Hepatic stellate cell (primary cell): ENCODE measurements at regions not wholly inside any gene's neighbourhood (a gene's known extent, or its start where the extent isn't known, plus 50 kb on each side); places are given as distances from the start of the nearest gene placed in this dataset.
"Not testable (repeated sequence)": the region's sequence is repeated elsewhere in the genome, so short reads cannot be mapped to it uniquely, and the experiment has no call there.

Source experiments
- DNase-seq: peaks from one replicate; pipeline ENCODE4 v3.0.0; 2011; ENCODE audit warnings: low spot score

DNA sequence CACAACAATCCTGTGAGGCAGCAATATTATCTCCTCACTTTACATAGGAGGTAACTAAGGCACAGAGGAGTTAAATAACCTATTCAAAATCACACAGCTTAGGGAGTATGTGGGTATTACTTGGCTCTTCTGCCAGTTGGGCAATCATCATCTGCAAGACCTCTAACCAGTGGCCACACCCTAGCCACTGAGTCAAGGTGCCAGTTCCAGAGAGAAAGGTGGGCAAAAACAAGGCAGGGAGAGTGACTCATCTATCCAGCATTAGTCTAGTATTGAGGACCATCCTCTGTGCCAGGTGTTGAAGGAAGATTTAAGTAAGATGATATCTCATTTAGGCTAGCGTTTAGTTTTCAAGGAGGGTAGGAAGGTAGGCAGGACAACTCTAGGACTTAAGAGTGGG is 113.9 kb upstream of the EOLA2 start:
- DNase-seq, result no peak

DNA sequence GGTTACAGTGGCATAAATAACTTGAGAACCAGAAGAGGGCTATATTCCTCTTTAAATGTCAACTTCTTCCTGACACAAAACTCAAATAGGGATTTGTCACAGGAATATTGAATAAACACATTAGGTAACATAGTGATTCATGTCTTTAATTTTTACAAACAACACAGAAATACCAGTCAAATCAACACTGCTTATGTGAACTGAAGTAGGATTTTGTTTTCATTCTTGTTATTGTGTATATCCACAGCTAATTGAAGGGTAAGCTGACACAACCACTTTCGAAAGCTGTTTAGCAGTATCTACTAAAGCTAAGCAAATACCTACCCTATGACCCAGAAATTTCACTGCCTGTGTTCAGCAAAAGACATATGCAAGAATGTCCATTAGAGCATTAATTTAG is 120.4 kb upstream of the EOLA2 start:
- DNase-seq, result no peak

DNA sequence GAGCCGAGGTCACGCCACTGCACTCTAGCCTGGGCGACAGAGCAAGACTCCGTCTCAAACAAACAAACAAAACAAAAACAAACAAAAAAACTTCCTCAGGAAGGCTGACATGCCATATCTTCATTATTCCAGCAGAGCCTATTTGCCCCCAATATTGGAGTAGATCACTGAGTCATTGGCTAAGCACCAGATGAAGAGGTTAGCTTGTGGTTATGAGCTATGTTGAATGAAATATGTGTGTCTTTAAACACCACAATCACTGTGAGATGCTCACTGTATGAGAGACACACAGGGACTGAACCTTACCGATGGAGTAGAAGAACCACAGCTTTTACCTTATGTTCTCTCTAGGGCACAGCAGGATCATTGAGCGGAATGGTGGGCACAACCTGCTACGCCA is 122.1 kb upstream of the EOLA2 start:
- peak; percentile 9 for DNase-seq

DNA sequence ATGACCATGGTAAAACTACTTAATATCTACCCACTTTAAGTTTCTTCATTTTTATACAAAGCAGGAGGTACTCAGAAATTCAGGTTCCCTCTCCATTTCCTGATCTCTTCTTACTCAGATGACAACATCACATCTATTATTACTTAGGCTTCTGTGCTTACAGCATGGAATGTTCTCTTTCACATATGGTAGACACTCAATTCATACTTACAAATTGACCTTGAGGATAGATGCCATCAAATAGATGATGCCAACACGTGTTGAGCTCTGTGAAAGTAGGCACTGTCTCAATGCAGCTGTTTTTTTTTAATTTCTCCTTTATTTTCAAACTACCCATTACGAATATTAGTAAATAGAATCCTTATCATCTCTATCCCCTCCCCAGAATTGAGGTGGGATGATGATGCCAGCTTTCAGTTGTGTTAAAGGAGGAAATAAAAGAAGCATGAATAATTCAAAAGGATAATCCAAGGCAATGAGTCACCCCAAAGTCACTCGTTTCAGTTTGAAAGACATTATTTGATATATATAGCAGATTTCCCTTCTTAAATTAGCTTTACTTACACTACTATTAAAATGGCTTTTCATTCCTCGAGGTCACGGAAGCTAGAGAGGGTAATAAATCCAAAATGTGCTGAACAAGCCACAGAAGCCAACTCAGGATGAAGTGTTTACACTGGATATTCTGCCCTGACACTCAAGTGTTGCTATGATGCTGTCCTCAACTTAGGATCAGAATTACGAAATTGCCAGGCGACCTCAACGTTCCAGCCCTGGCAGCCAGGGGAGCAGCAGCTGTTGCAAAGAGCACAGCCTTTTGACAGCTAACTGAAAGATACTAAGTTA is 124.2 kb upstream of the EOLA2 start:
- no peak for DNase-seq

DNA sequence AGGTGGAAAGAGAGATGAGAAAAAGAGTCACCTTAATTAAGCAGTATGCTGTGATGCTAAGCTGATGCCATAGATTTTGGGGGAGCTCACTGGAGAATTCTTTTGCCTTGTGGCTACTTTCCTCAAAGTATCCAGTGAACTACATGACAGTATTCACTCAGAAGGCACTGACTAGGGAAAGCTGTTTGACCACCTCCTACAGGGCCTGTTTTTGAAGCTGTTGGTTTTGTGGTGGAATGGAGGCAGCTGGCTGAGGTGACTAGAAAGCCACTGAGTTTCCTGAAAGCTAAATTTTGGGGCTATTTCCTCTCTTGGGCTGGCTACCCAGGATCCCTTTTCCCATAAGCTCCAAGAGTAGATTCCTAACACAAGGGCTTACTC is 124.8 kb upstream of the EOLA2 start:
- no peak for DNase-seq

DNA sequence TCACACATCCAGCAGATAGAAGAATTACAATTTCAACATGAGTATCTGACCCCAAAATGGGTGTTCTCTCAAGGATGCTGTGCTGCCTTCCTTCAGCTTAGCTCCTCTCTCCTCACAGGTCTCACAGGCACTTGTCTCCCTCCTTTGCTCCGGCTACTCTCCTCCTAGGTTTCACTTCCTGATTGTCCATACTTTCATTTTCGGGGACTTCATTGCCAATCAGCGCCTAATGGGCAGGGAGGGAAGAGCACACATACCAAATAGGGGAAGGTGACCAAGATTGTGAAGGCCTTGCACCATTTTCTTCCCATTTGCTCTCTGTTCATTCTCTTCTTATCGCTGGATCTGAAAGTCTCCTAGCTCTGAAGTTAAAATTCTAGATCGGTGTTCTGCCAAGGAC is 125.4 kb upstream of the EOLA2 start:
- DNase-seq, result no peak

DNA sequence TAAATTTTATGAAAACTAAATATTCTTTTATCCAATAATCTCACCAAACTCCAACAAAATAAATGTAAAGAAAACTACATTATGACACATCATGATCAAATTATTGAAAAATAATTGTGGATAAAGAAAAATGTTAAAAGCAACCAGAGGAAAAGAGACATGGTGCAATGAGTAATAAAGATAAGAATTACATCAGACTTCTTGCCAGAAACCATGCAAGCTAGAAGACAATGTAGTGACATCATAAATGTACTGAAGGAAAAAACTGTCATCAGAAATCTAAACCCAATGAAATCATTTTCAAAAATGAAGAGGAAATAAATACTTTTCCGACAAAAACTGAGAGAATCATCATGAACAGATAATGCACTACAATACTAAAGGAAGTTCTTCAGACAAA is 135.9 kb upstream of the EOLA2 start:
- no peak for DNase-seq

DNA sequence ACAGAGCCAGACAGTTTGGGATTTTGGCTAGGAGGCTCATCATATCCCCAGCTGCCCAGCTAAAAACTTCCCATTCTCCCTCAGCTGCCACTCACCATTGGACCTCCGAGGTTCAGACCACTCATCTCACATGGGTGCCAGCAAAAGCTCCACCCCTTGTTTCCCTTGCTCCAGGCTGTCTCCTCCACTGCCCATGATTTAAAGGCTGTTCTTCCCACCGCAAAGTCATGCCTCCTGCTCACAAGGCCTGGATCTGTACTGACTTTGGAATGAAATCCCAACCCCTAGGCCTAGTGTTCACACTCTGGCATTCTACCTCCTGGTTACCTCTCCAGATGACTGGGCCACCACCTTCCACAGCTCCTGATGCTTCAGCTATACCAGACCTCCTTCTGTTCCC is 142.2 kb upstream of the EOLA2 start:
- no peak for DNase-seq

DNA sequence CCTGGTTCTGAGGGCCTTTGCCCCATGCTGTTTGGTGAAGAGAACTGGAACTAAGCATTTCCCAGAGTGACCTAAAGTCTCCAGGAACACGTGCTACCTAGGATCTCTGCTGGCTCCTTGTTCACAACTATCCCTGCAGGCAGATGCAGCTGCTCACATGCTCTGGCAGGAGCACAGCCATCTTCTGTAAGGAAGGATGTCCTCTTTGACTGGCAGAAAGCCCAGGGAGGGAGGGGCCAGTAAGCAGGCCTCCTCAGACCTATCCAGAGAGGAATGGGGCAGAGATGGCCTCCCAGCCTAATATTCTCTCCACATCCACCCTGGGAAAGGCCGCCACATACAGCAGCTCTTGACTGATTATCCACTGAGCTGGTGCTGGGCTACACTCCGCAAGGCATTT is 142.8 kb upstream of the EOLA2 start:
- no peak for DNase-seq

DNA sequence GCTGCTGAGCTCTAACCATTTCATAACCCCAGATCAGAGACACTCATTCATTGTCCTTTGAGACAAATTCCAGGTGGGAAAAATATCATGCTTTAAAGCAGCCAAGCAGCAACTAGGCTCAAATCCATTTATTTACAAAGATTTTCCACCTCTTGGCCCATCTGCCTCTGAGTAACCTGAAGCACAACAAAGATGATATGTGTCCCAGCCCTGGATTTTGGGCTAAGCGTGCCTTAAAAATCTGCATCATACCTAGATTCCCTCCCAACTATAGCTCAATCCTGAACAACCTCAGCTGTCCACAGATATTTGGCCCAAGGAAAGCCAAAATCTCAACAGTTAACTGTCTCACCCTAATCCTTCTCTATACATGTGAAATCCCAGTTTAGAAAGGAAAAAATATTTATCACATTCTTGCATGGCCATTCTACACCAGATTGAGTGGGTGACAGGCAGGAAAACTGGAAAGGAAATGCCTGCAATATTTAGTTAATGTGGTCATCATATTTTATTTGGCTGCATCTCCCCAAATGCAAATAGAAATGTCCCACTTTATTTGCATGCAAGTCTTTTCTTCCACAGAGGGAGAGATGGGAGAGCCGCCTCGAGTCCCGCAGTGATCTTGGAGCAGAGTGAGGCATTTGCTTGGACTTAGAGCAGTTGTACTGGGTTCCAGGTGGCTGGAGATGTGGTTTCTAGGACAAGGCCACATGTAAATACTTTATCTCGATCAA is 146.4 kb upstream of the EOLA2 start:
- DNase-seq, result peak; percentile 23

DNA sequence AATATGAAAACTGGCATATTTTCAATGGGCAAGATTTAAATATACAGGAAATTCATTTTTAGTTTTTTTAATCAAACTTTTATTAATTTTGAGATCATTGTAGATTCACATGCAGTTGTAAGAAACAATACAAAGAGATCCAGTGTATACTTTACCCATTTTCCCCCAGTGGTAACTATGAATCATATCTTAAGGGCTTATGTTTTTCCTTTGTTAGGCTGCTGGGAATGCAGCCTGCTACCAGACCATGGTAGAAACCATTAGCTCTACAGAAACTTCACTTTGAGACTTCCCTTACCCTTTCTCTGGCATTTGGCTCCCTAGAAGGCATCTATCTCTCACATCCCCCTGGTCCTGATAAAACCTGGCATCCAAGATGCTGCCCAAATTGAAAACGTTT is 147.6 kb upstream of the EOLA2 start:
- no peak for DNase-seq

DNA sequence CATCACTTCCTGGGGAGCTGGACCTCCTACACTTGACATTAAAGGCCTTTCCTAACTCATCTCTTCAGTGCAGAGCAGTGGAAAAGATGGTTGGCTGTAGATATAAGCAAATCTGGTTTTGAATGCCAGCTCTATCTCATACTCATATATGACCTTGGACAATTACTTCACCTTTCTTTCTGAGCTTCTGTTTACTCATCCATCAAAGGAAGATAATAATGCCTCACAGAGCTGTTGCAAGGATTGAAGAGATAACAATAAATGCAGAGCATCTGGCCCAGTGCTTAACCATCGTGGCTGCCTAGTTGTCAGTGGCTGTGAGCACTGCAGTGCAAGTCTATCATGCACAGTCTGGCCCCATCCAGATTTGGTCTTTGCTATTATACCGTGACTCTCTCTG is 148.1 kb upstream of the EOLA2 start:
- DNase-seq, result no peak

DNA sequence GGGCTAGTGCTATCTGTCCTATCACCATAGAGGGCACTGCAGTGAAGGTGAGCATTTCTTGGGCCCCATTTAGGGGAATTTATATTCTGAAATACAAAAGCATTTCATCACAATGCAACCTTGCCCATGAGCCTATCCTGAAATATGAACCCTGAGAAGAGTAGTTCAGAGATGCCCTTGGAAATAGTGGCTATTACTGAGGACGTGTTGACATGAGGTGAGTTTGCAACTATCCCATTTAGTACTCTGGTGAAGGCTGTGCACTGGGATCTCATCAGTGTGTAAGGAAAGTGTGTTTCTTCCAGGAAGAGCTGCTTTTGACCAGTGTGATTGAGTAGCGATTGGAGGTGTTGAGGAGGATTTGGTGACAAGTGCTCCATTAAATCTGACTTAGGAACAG is 149.3 kb upstream of the EOLA2 start:
- no peak for DNase-seq

DNA sequence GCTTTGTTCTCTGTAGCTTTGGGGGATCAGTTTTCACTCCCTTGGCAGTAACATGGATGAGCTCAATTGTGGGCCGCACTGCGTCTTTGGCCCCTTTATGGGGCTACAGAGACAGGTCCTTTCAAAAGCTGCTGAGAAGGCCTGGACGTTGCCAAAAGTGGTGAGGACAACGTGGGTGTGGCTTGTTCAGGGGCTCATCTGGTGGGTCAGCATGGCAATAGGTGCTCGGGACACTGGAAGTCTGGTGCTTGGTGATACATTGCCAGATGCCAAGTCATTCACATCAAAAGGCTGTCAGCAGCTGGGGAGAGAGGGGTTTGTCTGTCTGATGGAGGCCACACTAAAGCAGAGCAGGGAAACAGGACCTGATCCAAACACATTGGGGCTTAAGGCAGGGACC is 149.8 kb upstream of the EOLA2 start:
- no peak for DNase-seq

DNA sequence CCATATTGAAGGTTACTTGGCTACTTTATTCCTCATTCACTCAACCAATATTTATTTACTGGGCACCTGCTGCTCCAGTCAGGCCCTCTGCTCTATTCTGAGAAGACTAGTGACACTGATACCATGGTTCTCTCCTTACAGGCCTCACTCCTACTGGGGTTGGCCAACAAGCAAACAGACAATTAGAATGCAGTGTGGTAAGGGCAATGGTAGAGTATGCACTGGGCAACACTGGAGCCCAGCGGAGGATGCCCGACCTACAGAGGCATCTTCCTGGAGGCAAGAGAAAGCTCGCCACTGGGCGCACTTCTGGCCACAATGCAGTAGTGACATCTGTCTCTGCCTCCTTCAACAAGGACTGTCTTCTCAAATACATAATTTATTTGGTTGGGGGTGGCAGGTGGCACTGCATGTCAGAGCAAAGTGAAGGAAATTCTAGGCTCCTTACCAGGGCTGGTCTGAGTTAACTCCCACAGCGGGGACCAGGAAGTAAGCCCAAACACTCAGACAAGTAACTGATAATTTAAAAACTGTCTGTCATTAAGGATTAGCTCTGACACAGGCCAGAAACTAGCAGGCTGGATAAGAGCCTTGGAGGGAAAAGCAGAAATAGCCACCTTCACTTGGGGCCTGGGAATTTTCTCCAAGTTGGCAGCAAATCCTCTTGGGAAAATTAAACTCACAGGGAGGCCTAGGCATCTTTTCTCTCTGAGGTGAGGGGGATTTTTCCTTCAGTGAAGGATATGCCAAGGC is 150.7 kb upstream of the EOLA2 start:
- no peak for DNase-seq

DNA sequence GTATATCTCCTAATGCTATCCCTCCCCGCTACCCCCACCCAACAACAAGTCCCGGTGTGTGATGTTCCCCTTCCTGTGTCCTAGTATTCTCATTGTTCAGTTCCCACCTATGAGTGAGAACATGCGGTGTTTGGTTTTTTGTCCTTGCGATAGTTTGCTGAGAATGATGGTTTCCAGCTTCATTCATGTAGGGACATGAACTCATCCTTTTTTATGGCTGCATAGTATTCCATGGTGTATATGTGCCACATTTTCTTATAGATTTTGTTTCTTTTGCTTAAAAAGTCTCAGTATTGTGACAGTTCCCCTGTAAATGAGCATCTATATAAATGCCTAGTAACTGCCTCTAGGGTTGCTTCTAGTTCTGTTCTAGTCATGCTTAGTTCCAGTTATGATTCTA is 153.0 kb upstream of the EOLA2 start:
- not testable (repeated sequence) for DNase-seq

DNA sequence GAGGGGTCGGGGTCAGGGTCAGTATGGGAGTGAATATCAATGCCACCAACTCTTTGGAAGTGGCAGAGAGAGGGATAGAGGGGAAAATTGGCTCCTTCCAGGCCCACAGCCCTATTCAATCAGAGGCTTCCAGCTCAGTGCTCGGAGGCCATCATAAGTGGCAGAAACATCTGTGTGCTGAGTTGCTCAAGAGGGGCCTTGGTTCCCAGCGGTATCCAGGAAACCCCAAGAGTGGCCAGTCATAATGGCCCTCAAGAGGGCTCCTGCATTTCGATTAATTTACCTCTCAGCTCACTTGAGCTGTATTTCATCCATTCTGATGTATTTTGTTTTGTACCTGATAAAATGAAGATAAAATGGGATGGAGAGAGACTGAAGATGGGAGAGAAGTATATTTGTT is 154.3 kb upstream of the EOLA2 start:
- no peak for DNase-seq

DNA sequence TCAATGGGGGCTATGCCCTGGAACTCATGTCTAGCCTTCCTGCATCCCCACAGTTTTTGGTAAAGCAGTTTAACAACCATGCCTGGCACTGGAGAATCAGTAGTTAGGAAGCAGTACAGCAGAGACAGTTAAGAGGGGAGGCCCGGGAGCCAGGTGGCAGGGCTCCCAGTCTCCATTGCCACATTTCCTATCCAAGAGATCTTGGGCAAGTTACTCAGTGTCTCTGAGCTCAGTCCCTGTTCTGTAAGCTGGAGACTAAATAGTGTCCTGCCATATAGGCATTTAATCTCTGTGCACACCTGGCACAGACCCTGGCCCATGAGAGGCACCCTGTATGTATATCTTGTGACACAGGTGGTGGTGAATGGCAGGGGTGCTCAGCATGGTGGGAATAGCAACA is 156.1 kb upstream of the EOLA2 start:
- DNase-seq, result no peak

DNA sequence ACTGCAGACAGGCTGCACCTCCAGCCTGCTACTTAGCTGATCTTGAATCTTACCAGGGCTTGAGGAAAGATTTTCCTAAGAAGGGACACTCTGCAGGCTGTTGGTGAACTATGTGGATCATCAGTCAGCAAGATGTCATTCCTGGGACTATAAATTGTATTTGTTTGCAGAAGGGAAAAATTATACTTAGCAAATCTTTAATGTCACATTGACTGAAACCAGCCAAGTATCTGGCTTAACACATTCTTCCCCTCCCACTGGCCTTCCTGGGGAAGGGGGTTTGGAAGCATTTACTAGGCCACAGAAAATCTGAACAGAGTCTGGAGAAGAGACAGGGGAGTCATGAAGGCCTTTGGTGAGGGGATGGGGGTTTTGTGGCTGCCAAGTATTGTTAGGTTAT is 156.7 kb upstream of the EOLA2 start:
- no peak for DNase-seq

DNA sequence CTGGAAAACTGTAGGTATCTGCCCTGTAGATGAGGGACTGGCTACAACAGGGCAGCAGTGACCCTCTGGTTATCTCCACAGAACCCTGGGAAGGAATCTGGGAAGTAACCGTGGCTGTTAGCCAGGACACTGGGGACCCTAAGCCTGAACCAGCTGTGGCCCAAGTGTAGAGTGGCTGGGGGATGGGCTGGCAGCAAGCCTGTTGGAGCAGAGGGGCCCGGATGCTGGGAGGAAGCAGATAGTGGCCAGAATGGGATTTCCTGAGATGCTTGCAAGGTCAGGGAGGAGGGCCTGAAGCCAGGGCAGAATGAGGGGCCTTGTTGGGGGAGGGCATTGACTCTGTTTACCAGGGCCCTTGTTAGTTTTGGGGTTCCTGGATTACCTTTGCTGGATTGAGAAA is 161.0 kb upstream of the EOLA2 start:
- no peak for DNase-seq

DNA sequence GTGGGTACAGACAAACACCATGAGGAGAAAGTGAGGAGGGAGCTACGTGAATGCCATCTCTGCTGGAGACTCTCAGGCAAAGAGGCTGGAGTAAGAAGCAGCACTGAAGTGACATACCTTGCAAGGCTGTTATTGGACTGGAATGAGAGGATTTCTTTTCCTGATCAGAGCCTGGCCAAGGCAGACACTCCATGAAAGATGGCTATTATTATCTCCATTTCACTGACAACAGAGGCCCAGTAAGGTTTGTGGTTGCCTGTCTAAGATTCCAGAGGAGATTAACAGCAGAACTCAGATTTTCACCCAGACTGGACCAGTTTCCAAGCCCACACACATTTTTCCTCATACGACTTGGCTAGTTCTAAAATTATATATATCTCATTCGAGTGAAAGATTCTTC is 162.0 kb upstream of the EOLA2 start:
- no peak for DNase-seq

DNA sequence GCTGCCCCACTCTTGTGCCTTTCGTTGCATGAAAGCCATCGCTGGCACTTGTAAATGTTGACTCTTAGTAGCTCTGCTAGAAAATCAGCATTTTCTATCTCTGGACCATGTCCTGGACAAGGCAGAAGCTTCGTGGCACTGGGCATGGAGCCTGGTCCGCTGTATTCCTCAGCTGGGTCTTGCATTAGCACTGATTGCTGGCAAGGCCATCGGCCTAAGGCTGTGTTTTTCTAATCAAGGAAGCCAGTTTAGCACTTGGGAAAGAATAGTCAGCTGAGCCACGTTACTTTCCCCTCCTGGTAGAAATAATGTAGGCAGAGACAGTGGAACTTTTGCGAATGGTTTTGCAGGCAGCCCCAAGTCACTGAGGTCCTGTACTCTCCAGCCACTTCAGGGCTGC is 180.2 kb upstream of the EOLA2 start:
- DNase-seq, result no peak

DNA sequence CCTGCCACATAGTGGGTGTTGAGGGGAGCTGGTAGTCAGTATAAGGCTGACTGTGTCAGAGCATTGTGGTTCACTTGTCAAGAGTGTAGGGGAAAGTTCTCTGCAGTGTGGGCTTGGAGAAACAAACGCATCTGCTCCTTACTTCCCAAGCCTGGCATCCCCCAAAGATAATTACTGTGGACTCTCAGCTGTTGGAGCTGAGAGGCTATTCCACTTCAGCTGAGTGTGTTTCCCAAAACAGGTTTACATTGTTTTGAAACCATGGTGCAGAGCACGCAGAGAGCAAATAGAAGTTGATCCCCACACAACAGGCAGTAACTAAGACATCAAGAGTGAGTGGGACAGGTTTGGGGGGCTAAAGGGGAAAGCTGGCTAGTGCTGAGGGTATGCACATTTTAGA is 181.0 kb upstream of the EOLA2 start:
- no peak for DNase-seq
